SK-N-SH treated with all-trans-retinoic acid at 6 μM for 48 hours (cell line): ENCODE measurements at regions not wholly inside any gene's neighbourhood (a gene's known extent, or its start where the extent isn't known, plus 50 kb on each side); places are given as distances from the start of the nearest gene placed in this dataset.

ENCODE experiments used
- CSDC2 ChIP-seq: fragments of 250-450 bp; sonication (Bioruptor Pico); IDR thresholded peaks from 2 replicates; pipeline ENCODE4 v1.5.0; 2020; ENCODE audit warnings: mild to moderate bottlenecking, moderate library complexity
- ESRRG ChIP-seq: fragments of 250-450 bp; sonication (Bioruptor Pico); IDR thresholded peaks from 2 replicates; pipeline ENCODE4 v1.6.1; 2021; ENCODE audit warnings: mild to moderate bottlenecking
- OSR1 ChIP-seq: fragments of 250-450 bp; sonication (Bioruptor Pico); IDR thresholded peaks from 2 replicates; pipeline ENCODE4 v1.8.0; 2022; ENCODE audit warnings: moderate library complexity, mild to moderate bottlenecking, inconsistent platforms
- PPARA ChIP-seq: fragments of 250-450 bp; sonication (Bioruptor Pico); IDR thresholded peaks from 2 replicates; pipeline ENCODE4 v1.5.0; 2020; ENCODE audit warnings: mild to moderate bottlenecking, borderline replicate concordance
- SNAI2 ChIP-seq: fragments of 250-450 bp; sonication (Bioruptor Pico); IDR thresholded peaks from 2 replicates; pipeline ENCODE4 v1.5.0; 2020; ENCODE audit warnings: mild to moderate bottlenecking, moderate library complexity
- TOX ChIP-seq: fragments of 250-450 bp; sonication (Bioruptor Pico); IDR thresholded peaks from 2 replicates; pipeline ENCODE4 v1.8.0; 2021; ENCODE audit warnings: mild to moderate bottlenecking, moderate library complexity, borderline replicate concordance
- ZFP30 ChIP-seq: fragments of 450-650 bp; formaldehyde crosslinking; IDR thresholded peaks from 2 replicates; pipeline ENCODE4 v1.5.0; 2022; ENCODE audit warnings: mild to moderate bottlenecking, moderate library complexity
- ZNF565 ChIP-seq: fragments of 450-650 bp; formaldehyde crosslinking; conservative IDR thresholded peaks from 2 replicates; pipeline ENCODE4 v1.5.0; 2020; ENCODE audit warnings: low read depth, mild to moderate bottlenecking, moderate library complexity
- TF ChIP-seq, protein P1 (sequence below): fragments of 250-450 bp; sonication (Bioruptor Pico); IDR thresholded peaks from 2 replicates; pipeline ENCODE4 v1.8.0; 2020; ENCODE audit warnings: mild to moderate bottlenecking, moderate library complexity, borderline replicate concordance
- TF ChIP-seq, protein P2 (sequence below): fragments of 250-450 bp; sonication (Bioruptor Pico); IDR thresholded peaks from 2 replicates; pipeline ENCODE4 v1.5.1; 2020; ENCODE audit warnings: low read depth, mild to moderate bottlenecking, moderate library complexity

DNA sequence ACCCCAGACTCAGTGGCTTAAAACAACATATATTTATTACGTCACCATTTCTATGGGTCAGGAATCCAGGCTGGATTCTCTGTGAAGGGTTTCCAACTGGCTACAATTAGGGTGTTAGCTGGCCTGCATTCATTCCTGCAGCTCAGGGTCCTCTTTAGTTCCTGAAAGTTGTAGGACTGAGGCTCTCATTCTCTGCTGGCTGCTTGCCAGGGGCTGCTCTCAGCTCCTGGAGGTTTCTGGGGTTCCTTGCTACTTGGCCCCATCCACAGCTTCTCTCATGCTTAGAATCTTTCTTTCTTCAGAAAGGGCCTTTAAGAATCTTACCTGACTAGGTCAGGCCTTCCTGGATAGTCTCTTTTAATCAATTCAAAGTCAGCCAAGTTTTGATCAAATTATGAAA, 424.6 kb downstream of the GADD45G start:
- TF ChIP-seq CSDC2, result no peak
- no peak for TF ChIP-seq TOX (CRISPR knock-in tag)
- TF ChIP-seq SNAI2, result no peak
- TF ChIP-seq ESRRG (CRISPR knock-in tag), result no peak
- TF ChIP-seq ZNF565 (CRISPR knock-in tag), result no peak
- TF ChIP-seq PPARA (CRISPR knock-in tag), result no peak
- TF ChIP-seq, protein P1, sequence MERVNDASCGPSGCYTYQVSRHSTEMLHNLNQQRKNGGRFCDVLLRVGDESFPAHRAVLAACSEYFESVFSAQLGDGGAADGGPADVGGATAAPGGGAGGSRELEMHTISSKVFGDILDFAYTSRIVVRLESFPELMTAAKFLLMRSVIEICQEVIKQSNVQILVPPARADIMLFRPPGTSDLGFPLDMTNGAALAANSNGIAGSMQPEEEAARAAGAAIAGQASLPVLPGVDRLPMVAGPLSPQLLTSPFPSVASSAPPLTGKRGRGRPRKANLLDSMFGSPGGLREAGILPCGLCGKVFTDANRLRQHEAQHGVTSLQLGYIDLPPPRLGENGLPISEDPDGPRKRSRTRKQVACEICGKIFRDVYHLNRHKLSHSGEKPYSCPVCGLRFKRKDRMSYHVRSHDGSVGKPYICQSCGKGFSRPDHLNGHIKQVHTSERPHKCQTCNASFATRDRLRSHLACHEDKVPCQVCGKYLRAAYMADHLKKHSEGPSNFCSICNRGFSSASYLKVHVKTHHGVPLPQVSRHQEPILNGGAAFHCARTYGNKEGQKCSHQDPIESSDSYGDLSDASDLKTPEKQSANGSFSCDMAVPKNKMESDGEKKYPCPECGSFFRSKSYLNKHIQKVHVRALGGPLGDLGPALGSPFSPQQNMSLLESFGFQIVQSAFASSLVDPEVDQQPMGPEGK (CRISPR knock-in tag), result no peak
- no peak for TF ChIP-seq ZFP30 (CRISPR knock-in tag)
- TF ChIP-seq, protein P2, sequence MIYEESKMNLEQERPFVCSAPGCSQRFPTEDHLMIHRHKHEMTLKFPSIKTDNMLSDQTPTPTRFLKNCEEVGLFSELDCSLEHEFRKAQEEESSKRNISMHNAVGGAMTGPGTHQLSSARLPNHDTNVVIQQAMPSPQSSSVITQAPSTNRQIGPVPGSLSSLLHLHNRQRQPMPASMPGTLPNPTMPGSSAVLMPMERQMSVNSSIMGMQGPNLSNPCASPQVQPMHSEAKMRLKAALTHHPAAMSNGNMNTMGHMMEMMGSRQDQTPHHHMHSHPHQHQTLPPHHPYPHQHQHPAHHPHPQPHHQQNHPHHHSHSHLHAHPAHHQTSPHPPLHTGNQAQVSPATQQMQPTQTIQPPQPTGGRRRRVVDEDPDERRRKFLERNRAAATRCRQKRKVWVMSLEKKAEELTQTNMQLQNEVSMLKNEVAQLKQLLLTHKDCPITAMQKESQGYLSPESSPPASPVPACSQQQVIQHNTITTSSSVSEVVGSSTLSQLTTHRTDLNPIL, result no peak
- TF ChIP-seq OSR1 (CRISPR knock-in tag), result no peak
